NK-92 (cell line): ENCODE measurements at regions not wholly inside any gene's neighbourhood (a gene's known extent, or its start where the extent isn't known, plus 50 kb on each side); places are given as distances from the start of the nearest gene placed in this dataset.
"Not testable (repeated sequence)": the region's sequence is repeated elsewhere in the genome, so short reads cannot be mapped to it uniquely, and the experiment has no call there.

ENCODE experiments used
- DNase-seq: peaks from one replicate; lab custom pipeline; 2025; ENCODE audit not compliant: unreplicated experiment; lab: John Stamatoyannopoulos, UW

DNA sequence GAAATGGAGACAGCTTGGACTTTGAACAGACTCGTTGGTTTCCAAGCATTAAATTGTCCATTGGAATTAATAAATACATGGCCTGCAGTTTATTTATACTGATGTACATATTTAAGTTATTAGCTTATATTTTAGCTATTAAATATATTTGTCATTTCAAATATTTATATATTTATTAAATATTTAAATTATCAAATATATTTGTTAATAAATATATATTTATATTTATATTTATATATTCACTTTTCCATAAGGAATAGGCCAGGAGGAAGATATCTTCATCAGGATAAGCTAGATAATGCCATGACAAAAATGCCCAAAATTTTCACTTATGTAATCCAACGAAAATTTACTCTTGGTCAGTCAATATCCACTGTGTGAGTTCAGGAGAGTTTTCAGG lies 229.9 kb downstream of the ZNF608 start:
- no peak for DNase-seq

DNA sequence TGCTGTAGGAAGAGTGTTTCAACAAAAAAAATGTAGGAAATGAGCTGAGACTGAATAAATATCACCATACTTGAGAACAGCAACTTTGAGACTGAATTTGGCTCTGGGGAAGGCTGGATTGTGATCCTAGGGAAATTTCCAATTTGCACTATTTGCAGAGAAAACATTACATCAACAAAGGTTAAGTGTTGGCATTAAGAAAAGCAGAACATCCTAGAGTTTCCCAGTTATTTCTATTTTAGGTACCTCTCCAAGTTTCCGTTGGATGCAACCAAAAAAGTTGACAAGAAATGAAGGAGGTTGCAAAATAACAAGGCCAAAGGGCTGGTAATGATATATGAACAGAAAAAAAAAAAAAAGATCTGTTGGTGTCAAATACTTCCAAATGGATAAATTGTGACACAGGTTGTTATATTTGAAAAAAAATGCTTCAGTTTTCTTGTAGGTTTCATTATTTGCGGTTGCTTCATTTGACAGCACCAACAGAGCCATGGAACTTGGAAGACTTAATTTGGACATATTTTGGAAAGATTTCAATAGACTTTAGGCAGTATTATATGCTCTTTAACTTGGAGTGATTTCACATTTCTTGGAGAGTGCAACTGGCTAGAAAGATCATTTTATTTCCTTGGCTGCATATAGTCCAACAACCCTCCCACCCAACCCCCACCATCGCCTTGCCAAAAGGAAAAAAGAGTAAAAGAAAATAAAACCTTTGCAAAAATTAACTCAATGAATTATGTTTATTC lies 230.8 kb downstream of the ZNF608 start:
- DNase-seq, result no peak

DNA sequence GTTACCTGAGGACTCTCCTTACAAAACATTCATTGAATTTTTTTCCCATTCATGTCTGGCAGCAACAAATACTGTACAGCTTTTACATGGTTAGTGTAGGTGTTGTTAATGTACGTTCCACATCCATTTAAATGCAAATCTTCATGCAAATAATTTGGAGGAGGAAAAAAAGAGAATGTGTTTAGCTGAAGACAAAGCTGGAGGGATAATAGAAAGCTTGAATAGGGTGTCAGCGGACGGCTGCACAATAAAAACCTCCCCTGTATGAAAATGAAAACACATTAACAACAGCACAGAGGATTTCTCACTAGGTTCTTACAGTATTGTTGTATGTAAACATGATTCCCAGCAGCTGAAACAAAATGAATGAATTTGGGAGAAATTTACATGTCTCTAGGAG lies 231.5 kb downstream of the ZNF608 start:
- DNase-seq, result no peak

DNA sequence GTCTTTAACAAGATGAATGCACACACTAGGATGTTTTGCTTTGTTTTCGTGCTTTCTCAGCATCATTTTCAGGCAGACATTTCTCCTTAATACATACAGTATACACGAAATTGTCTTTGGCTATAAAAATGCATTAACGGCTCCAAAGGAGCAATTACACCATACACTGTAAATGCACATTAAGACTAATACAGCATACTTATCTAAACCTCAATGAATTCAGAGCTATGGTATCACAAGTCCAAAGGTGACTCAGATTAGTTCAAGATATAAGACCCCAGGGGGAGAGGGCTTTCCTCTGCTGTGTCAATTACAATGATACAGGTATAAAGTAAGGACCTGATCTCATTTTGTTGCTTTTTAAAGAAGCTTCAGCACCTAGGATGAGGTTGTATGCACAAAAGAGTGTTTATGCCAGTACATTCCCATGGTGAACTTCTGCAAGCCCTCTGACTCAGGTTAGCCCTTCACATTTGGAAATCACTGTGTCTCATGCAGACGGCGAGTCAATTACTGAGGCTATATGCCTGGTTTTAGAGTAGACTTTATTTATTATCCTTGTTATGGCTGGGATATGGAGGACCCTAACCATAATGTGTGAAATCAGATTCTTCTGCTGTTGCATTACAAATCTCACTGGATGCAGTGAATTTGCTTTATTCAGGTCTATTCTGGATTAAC lies 233.3 kb downstream of the ZNF608 start:
- no peak for DNase-seq

DNA sequence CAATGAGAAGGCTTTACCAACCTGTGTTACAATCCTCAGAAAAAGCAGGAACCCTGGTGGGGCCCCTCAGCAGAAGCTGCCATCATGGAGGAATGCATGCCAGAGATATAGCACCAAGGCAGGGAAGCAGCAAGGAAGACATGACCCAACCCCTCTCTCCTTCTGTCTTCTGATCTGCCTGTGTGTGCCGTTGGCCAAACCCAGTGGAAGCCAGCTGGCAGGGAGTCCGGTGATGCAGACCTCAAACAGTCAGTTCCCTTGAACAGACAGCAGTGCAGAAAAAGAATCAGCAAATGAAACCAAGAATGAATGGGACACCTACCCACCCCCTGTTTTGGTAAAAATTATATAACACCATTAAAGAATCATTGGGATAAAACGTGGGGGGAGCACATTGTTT lies 234.2 kb downstream of the ZNF608 start:
- no peak for DNase-seq

DNA sequence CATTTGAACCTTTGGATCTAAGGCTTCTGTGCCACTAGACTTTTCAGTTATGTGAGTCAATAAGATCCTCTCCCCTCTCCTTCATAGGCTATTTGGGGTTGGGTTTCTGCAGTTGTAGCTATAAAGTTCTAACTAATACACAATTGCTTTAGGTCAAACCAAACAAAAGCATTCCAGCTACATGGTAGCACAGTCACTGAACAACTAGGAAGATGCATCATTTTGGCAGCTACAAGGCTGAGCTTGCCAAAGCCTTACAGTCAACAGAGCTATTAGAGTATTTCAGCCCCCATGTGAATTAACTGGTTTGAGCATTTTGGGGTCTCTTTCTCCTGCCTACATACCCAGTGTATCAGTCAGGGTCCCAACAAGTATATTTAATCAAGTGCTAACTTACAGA lies 234.6 kb downstream of the ZNF608 start:
- no peak for DNase-seq

DNA sequence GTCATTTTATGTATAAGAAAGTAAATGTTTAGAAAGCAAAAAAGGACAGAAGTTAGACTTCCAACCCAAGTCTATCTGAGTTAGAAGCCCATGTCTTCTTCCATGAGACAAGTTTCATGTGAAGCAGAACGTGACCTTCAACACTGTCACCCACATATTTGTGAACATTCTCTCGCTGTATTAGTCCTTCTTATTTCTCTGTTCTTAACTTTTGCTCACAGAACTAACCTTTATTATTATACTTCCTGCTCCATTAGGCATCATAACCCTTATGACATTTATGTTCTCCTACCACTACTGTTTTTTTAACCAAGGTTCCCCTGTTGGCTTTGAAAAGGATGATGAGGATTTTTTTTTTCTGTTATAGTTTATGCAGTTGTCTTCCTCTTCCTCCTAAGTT lies 238.8 kb downstream of the ZNF608 start:
- DNase-seq, result no peak

DNA sequence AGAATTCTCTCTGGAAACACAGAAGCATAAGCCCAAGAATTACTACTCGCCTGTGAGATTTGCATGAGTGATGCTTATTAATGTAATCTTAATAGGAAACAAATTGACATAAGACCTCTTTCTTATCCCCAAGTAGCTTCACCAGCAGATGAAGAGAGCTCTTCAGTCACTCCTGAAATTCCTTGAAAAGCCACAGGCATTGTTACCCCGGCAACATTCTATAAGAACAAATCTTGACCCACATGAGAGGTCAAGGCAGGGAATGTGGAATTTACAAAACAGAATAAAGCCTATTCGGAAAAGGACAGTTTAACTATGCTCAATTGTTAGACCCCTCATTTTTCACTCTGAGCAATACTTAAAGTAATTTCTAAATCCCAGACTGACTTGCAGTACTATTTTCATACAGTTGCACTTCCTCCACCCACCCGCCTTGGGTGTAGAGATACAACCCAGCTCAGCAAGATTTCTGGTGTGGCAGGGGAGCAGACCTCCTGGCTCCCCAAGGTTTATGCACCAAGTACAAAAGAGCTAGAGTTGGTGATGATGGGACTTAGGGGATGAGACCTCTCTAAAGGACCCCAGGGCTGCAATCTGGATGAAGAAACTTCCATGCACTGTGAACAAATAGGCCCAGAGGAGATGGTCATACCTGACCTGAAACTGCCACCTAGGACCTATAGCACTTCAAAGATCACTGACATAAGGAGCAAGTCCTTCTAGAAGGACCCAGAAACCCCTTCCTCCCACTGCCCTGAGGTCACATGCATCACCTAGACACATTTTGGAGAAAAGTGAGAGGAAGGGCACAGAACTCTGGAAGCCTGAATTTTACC lies 242.1 kb downstream of the ZNF608 start:
- DNase-seq, result no peak

DNA sequence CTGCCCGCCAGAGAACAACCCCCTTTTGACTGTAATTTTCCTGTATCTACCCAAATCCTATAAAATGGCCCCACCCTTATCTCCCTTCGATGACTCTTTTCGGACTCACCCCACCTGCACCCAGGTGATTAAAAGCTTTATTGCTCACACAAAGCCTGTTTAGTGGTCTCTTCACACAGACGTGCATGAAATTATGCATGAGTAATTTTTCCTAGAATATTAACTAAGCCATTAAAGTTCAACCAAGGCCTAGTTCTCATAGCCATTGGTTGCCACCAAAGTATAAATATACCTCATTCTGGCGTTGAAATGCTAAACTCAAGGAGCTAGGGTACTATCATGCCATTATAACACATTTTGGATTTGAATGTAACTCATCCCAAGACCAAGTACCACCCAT lies 243.9 kb downstream of the ZNF608 start:
- DNase-seq, result no peak

DNA sequence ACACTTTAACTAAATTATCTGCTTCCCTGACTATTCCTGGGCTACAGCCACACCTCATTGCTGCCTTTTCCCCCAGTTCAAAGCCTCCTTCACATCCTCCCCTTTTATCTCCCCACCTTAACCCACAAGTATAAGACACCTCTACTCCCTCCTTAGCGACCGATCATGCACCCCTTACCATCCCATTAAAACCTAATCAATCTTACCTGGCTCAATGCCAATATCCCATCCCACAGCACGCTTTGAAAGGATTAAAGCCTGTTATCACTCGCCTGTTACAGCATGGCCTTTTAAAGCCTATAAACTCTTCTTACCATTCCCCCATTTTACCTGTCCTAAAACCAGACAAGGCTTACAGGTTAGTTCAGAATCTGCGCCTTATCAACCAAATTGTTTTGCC lies 246.6 kb downstream of the ZNF608 start:
- not testable (repeated sequence) for DNase-seq

DNA sequence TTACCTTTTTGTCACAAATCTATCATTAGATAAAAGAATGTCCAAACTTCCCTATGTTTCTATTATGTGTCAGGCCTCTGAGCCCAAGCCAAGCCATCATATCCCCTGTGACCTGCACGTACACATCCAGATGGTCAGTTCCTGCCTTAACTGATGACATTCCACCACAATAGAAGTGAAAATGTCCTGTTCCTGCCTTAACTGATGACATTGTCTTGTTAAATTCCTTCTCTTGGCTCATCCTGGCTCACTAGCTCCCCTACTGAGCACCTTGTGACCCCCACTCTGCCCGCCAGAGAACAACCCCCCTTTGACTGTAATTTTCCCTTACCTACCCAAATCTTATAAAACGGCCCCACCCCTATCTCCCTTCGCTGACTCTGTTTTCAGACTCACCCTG lies 249.5 kb downstream of the ZNF608 start:
- not testable (repeated sequence) for DNase-seq

DNA sequence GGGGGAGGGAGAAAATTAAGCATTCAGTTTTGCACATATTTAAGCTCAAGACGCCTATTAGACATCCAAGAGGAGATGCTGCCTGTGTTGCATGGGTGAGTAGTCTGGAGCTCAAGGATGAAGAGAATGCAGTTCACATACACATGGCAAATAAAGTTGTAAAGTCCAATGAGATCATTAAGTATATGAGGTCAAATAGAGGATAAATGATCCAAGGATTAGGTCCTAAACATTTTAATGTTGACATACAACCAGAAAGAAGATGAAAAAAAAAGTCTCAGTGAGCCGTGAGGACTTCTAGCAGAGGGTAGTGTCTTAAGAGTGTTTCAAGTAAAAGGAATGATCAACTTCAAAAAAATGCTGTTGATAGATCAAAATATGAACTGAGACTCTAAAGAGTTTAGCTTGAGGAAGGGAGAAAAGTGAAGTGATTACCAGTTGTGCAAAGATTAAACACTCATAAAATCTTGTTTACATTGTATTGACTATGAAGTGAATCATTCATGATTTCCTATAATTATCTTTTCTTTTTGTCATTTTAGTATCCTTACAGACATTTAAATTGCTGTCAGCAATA lies 251.8 kb downstream of the ZNF608 start:
- no peak for DNase-seq

DNA sequence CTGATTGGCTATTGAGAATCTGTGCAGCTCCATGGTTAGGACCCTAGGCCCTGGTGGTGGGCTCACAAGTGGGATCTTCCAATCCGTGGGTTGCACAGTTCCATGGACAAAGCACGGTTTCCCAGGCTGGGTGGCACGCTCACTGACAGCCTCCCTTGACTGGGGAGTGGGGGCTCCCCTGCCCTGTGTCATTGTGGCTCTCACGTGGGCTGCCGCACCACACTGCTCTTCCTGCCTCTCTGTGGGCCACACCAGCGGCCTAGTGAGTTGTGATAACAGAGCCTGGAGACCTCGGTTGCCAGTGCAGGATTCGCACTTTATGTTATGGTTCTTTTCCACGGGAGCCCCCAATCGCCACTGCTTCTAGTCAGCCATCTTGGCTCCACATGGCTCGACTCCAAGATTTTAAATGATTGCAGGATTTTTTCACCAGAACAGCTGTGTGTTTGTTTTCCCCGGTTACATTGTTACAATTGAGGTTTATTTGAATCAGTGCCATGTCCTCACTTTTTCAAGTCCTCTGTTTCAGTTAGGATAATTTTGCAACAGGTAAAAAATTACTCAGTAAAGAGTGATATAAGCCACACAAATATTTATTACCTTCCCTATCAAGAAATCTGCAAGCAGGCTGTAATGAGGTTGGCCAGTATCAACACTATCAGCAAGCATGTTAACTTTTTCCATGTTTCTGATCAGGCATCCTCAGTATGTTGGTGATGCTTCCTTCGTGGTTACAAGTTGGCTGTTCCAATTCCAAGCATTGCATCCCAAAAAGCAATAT lies 253.8 kb downstream of the ZNF608 start:
- no peak for DNase-seq

DNA sequence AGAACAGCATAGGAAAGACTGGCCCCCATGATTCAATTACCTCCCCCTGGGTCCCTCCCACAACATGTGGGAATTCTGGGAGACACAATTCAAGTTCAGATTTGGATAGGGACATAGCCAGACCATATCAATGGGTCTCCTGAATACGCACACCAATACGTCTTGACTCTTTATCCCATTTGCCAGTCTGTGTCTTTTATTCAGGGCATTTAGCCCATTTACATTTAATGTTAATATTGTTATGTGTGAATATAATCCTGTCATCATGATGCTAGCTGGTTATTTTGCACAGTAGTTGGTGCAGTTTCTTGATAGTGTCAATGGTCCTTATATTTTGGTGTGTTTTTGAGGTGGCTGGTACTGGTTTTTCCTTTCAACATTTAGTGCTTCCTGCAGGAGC lies 256.1 kb downstream of the ZNF608 start:
- not testable (repeated sequence) for DNase-seq

DNA sequence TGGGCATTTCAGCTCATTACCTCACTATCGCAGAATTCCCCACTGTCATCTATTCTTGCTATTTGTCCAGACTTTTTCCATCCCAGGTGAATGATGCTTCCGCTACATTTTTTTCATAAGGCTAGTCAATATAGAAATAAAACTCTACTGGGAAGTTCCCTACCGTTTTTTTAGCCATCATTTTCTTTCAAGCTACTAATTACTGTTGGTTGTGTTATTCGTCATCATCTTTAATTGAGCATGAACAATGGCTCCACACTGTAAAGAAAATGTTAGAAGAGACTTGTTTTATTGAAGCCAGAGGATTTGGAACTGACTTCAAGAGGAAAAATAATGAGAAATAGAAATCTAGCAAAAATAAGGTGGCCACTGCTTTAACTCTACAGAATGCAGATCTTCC lies 265.0 kb downstream of the ZNF608 start:
- DNase-seq, result no peak

DNA sequence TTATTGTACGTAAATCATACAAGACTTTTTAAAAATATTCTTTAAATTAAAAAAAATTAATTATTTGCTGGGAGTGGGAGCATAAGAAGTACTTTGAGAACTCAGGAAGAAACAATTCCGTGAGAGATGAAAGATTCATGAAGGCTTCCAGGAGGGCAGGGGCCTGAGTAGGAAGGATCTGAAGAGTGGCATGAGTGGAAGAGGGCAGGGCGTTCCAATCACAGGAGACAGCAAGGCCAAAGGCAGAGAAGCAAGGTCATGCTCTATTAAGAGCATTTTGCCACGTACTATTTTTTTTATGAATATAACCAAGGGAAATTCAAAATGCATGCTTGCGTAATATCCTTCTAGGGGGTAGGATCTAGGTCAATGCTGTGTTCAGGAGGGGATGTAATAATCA lies 265.5 kb downstream of the ZNF608 start:
- DNase-seq, result no peak

DNA sequence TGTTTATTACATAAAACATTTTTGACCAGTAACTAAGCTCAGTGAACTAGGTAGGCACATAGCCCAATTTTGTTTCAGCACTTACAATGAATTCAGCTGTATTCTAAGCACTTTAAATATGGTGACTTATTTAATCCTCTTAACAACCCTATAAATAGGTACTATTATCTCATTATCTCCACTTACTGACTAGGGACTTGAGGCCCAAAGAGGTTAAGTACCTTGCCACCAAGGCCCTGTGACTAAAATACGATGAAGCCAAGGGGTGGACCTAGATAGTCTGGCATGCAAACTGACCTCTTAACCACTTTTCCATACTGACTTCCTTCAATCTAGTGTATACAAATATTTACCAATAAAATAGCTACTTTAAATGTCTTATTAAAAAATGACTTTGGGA lies 266.4 kb downstream of the ZNF608 start:
- no peak for DNase-seq

DNA sequence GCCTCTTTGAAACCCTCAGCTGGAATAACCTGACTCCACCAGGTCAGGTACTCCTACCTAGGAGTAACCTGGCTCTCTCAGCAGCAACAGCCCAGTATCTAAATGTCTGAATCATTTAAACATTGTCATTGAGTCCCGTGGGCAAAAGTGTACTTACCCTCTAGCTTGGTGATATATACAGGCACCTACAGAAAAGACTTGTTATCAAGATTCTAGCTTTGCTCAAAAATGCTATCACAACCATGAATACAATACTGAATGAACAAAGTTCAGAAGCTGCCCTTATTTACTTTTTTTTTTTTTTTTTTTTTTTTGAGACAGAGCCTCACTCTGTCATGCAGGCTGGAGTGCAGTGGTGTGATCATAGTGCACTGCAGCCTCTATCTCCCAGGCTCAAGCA lies 268.2 kb downstream of the ZNF608 start:
- DNase-seq, result no peak

DNA sequence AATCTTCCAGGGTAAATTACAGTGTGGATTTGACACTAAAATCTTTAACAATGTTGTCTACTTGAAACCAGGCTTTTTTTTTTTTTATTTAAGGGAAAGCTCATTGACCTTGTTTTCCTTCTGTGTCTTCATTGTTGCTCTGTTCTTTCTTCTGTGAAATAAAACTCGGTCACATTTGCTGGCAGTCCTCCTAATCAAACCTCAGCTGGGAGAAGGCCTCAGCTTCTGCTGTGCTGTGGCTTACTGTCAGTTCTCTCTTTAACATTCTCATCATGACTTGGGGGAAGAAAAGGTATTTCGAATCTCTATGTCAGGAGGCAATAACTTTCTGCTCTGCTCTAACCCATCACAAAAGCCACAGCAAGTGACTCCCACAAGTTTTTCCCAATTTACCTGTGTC lies 268.9 kb downstream of the ZNF608 start:
- no peak for DNase-seq

DNA sequence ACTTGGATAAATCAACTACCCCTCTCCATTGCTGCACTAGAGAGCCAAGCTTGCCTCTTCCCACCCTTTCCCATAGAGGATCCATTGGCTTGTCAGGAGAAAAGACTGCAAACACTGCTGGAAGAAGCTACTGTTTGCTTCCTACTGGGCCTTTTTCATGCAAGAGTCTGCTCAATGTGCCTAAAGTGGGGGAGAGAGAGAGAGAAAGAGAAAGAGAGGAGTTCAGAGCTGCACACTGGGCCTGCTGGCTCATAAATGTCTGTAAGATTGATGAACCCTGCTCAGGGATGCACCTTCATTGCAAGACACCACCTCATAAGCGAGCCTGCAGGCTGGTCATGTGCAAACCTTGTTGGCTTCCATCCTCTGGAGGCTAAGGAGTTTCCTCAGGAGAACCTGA lies 269.4 kb downstream of the ZNF608 start:
- no peak for DNase-seq
